GM19351 (cell line): ENCODE measurements at regions not wholly inside any gene's neighbourhood (a gene's known extent, or its start where the extent isn't known, plus 50 kb on each side); places are given as distances from the start of the nearest gene placed in this dataset.
"Not testable (repeated sequence)": the region's sequence is repeated elsewhere in the genome, so short reads cannot be mapped to it uniquely, and the experiment has no call there.

Source experiments
- ATAC-seq: cut with Tn5 transposase; IDR thresholded peaks from one replicate; pipeline ENCODE4 v1.9.1; 2021; ENCODE audit warnings: mild to moderate bottlenecking, moderate library complexity; ENCODE audit not compliant: unreplicated experiment

GRCh38 chr5:19258686-19259085 is 729.3 kb downstream of the CDH18 start:
- no peak for ATAC-seq

DNA sequence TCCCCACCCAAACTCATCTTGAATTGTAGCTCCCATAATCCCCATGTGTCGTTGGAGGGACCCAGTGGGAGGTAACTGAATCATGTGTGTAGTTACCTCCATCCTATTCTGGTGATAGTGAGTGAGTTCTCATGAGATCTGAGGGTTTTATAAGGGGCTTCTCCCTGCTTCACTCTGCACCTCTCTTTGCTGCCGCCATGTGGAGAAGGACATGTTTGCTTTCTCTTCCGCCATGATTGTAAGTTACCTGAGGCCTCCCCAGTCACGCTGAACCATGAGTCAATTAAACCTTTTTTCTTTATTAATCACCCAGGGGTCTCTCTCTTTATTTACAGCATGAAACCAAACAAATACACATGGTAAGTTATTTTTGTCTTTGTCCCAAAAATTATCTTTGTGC is 726.1 kb downstream of the CDH18 start:
- ATAC-seq, result no peak

DNA sequence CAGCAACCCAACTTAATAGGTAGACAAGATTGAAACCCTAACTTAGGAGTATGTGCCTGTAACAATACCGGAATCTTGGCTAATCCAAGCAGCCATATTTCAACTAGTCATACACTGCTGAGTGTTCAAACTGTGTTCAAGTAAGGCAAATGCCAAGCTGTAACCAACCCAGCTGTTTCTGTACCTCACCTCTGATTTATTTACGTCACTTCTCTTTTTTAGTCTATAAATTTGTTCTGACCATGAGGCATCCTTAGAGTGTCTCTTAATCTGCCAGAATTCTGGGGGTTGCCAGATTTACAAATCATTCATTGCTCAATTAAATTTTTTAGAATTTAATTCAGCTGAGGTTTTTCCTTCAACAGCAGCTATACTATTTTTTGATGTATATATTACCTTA is 723.2 kb downstream of the CDH18 start:
- ATAC-seq, result no peak

GRCh38 chr5:19266791-19267190 is 721.2 kb downstream of the CDH18 start:
- ATAC-seq, result no peak

GRCh38 chr5:19270153-19270552 is 717.8 kb downstream of the CDH18 start:
- ATAC-seq, result no peak

DNA sequence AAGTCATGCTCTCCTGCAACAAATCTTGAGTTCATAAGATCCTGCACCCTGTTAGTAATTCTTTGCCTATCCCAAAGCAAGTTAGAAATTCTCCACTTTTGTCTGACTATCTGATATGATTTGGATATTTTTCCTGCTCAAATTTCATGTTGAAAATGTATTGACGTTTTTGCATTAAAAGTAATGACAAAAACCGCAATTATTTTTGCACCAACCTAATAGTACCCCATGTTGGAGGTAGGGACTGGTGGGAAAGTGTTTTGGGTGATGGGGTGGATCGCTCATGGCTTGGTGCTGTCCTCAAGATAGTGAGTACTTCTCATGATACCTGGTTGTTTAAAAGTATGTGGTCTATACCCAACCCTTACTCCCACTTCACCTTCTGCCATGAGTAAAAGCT is 713.4 kb downstream of the CDH18 start:
- ATAC-seq, result no peak

- ATAC-seq, result no peak
These were observed 702.7 kb downstream of the CDH18 start for GRCh38 chr5:19285286-19285685.

DNA sequence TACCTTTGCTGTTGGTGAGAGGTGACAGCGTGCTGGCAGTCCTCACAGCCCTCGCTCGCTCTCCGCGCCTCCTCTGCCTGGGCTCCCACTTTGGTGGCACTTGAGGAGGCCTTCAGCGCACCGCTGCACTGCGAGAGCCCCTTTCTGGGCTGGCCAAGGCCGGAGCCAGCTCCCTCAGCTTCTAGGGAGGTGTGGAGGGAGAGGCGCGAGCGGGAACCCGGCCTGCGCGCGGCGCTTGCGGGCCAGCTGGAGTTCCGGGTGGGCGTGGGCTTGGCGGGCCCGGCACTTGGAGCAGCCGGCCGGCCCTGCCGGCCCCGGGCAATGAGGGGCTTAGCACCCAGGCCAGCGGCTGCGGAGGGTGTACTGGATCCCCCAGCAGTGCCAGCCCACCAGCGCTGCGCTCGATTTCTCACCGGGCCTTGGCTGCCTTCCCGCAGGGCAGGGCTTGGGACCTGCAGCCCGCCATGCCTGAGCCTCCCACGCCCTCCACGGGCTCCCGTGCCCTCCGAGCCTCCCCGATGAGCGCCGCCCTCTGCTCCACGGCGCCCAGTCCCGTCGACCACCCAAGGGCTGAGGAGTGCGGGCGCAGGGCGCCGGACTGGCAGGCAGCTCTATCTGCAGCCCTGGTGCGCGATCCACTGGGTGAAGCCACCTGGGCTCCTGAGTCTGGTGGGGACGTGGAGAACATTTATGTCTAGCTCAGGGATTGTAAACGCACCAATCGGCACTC is 700.3 kb downstream of the CDH18 start:
- not testable (repeated sequence) for ATAC-seq

DNA sequence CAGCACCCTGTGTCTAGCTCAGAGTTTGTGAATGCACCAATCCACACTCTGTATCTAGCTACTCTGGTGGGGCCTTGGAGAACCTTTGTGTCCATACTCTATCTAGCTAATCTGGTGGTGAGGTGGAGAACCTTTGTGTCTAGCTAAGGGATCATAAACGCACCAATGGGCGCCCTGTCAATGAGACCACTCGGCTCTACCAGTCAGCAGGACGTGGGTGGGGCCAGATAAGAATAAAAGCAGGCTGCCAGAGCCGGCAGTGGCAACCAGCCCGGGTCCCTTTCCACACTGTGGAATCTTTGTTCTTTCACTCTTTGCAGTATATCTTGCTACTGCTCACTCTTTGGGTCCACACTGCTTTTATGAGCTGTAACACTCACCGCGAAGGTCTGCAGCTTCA is 699.7 kb downstream of the CDH18 start:
- not testable (repeated sequence) for ATAC-seq

- no peak for ATAC-seq
These were observed 690.1 kb downstream of the CDH18 start for GRCh38 chr5:19297934-19298333.

DNA sequence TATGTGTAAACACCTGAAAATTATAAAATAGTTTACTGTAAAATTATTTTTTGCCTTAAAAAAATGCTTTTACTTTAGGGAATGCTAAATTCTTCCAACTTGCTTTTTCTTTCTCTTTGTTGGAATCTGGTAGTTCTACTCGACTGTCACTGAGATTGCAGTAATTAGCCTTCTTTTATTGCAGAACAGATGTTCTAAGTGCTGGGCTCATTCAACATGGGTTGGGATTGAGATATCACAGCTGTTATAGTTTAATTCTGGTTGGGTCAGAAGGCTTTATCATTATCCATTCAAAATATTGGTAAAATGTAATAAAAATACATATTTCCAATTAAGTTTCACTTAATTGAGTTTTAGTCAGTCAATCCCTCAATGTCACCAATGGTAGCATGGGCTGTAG is 686.7 kb downstream of the CDH18 start:
- no peak for ATAC-seq

DNA sequence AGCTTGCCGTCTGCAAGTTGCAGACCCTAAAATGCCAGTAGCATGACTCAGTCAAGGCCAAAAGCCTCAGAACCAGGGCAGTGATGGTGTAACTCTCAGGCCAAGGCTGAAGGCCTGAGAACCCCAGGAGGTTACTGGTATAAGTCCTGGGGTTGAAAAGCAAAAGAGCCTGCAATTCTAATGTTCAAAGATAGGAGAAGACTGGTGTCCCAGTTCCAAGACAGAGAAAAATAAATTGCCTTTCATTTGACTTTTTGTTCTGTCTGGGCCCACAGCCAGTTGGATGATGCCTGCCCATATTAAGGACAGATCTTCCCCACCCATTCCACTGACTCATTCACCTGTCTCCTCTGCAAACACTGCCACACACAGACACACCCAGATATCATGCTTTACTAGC is 673.2 kb downstream of the CDH18 start:
- no peak for ATAC-seq

GRCh38 chr5:19319252-19319651 is 668.7 kb downstream of the CDH18 start:
- ATAC-seq, result no peak

GRCh38 chr5:19322716-19323485 is 665.1 kb downstream of the CDH18 start:
- no peak for ATAC-seq

GRCh38 chr5:19334278-19334677 is 653.7 kb downstream of the CDH18 start:
- no peak for ATAC-seq

- no peak for ATAC-seq
These were observed 645.1 kb downstream of the CDH18 start for GRCh38 chr5:19342942-19343341.

DNA sequence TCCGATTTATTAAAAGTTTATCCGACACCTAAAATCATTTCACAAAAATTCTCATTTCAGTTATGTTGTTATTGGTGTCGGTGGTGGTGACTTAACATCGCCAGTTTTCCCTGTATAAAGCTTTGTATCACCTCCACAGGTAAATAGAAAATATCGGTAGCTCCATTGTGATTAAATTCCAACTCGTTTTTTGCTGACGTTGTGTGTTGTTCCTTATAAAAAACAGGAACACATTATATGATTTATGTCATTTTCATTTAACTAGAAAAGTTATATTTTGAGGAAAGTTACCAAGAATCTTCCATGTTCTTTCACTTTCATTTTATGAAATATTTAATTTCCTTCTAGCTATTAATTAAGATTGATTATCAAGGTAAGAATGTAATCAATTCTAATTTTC is 635.9 kb downstream of the CDH18 start:
- ATAC-seq, result no peak

DNA sequence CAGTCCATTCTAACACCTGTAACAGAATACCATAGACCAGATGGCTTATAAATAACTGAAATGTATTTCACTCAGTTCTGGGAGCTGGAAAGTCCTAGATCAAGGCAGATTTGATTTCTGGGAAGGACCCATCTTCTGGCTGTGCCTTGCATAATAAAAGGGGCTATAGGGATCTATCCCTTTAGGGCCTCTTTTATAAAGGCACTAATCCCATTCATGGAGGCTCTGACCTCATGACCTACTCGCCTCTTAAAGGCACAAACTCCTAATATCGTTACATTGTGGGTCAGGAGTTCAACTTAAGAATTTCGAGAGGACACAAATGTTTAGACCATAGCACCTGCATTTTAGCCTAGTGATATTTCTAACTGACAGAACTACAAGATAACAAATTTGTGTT is 619.0 kb downstream of the CDH18 start:
- ATAC-seq, result no peak

DNA sequence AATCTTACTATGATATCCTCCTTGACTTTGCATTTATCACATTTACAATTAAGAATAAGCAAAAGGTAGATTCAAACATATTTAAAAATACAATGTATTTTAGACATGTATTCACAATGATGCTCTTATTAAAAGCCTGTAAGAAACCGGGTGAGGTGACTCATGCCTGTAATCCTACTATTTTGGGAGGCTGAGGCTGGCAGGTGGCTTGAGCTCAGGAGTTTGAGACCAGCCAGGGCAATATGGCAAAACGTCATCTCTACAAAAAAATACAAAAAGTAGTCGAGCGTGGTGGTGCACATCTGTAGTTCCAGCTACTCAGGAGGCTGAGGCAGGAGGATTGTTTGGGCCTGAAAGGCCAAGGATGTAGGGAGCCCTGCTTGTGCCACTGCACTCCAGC is 618.4 kb downstream of the CDH18 start:
- ATAC-seq, result no peak

GRCh38 chr5:19370655-19371386 is 617.2 kb downstream of the CDH18 start:
- ATAC-seq, result no peak

DNA sequence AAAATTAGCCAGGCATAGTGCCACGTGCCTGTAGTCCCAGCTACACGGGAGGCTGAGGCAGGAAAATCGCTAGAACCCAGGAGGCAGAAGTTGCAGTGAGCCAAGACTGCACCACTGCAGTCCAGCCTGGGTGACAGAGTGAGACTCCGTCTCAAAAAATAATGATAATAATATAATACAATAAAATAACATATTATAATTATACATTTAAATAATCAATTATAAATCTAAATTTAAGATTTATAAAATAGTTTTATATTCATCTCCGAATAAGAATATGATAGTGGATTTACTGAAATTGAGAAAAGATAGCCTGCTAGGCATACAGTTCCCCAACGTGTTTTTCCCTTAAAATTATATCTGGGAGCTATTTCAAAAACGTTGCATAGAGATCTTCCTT is 599.6 kb downstream of the CDH18 start:
- ATAC-seq, result no peak

DNA sequence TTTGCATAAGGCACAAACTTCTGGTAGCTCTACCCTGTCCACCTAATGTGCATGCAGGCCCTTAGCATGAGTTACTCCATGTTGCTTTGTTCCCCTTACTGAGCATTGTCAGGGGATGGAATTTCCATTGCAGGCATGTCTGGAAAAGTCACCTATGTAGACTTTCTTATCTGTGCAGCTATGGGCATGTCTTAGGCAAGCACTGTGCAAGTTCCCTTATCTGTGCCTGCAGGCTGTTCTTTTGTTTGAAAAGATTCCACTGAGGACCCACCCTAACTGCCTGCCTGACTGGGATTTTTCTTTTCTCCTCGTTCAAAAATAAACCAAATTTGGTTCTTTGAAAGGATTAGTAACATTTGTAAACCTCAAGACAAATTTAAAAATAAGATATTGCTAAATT is 587.0 kb downstream of the CDH18 start:
- no peak for ATAC-seq
